K562 (cell line): ENCODE measurements at regions not wholly inside any gene's neighbourhood (a gene's known extent, or its start where the extent isn't known, plus 50 kb on each side); places are given as distances from the start of the nearest gene placed in this dataset.

Experiments
- ATAC-seq: fragments of 200-7000 bp; cut with Tn5 transposase; 3 replicates; pipeline ENCODE4 v1.9.1; 2020; ENCODE audit warnings: moderate library complexity
- BruUV-seq: library from RNA; stranded (reverse); fragments of 400-500 nt; replicated peaks from 2 replicates; lab custom pipeline; 2021; lab: Mats Ljungman, UMichigan
- CTCF ChIA-PET: fragments of 300-600 bp; formaldehyde crosslinking; extraction: SDS; loops from one replicate; lab custom pipeline; 2021; ENCODE audit warnings: low intra/inter-chr PET ratio; lab: Yijun Ruan, JAX
- POLR2A ChIA-PET: fragments of 300-600, 350-650 bp; sonication (Branson Sonifier 250); formaldehyde crosslinking; extraction: SDS; loops from one replicate; lab custom pipeline; 2021; ENCODE audit warnings: antibody characterized with exemption, inconsistent platforms; lab: Yijun Ruan, JAX
- DNase-seq, 4 experiments: peaks; one replicate each; pipeline versions ENCODE4 v3.0.0 to v3.0.0-alpha.2; 2011 to 2018; ENCODE audit warnings: low spot score in 3 of 4, mixed read lengths in 3 of 4; ENCODE audit errors: extremely low read depth in 1 of 4
- FAIRE-seq: peaks from 2 replicates; lab custom pipeline; 2011; peaks lifted over from hg19 to GRCh38; lab: Jason Lieb, UNC
- H2AFZ ChIP-seq: 2 replicates; pipeline ENCODE4 v1.6.0; 2011; ENCODE audit warnings: low read depth, low read length, control low read depth, inconsistent platforms
- H3K27ac ChIP-seq: fragments of 200-600 bp; 3 replicates; pipeline ENCODE4 v1.8.0; 2011; ENCODE audit warnings: low read depth, mild to moderate bottlenecking, control low read depth, inconsistent platforms, low read length, moderate library complexity, mixed read lengths; ENCODE audit errors: extremely low read depth
- H3K27me3 ChIP-seq, 2 experiments: fragments of 300-600 bp in 1 of 2; 2 replicates in 1 of 2; 3 replicates in 1 of 2; pipeline versions ENCODE4 v1.6.0 to v1.8.0; 2011; ENCODE audit warnings: inconsistent platforms in 2 of 2, low read length in 2 of 2, mild to moderate bottlenecking in 1 of 2, mixed read lengths in 1 of 2, moderate library complexity in 1 of 2; ENCODE audit not compliant: control insufficient read depth in 2 of 2, insufficient read depth in 2 of 2
- H3K36me3 ChIP-seq: fragments of 300-600 bp; 3 replicates; pipeline ENCODE4 v1.8.0; 2011; ENCODE audit warnings: mild to moderate bottlenecking, low read length, inconsistent platforms; ENCODE audit not compliant: control insufficient read depth, insufficient read depth
- H3K4me1 ChIP-seq, 2 experiments: fragments of 200-600 bp in 1 of 2; replicated peaks in 1 of 2; 2 replicates in 1 of 2; 3 replicates in 1 of 2; pipeline versions ENCODE4 v1.5.1 to v1.8.0; 2011; ENCODE audit warnings: inconsistent platforms in 2 of 2, low read length in 2 of 2, mild to moderate bottlenecking in 1 of 2, mixed read lengths in 1 of 2, moderate library complexity in 1 of 2; ENCODE audit not compliant: control insufficient read depth in 2 of 2, insufficient read depth in 2 of 2
- H3K4me2 ChIP-seq: 2 replicates; pipeline ENCODE4 v1.6.1; 2011; ENCODE audit warnings: low read length, control low read depth, inconsistent platforms, mixed read lengths; ENCODE audit not compliant: insufficient read depth
- H3K4me3 ChIP-seq: fragments of 200-600 bp; sonication (generic), shearing (Covaris generic); 2 replicates; pipeline ENCODE4 v1.5.1; 2016; ENCODE audit warnings: control low read depth, inconsistent platforms
- H3K79me2 ChIP-seq: fragments of 200-600 bp; 3 replicates; pipeline ENCODE4 v1.8.0; 2011; ENCODE audit warnings: low read length, inconsistent platforms; ENCODE audit not compliant: control insufficient read depth, insufficient read depth
- H3K9ac ChIP-seq, 2 experiments: 2 replicates each; pipeline versions ENCODE4 v1.6.0 to v1.6.1; 2011; ENCODE audit warnings: low read depth in 2 of 2, low read length in 2 of 2, control low read depth in 1 of 2, inconsistent platforms in 1 of 2, mild to moderate bottlenecking in 1 of 2, mixed read lengths in 1 of 2; ENCODE audit not compliant: insufficient read depth in 1 of 2
- H3K9me1 ChIP-seq: one replicate; pipeline ENCODE4 v1.6.0; 2011; ENCODE audit warnings: inconsistent platforms, mild to moderate bottlenecking, low read length, moderate library complexity; ENCODE audit not compliant: control insufficient read depth, insufficient read depth
- H3K9me3 ChIP-seq: replicated peaks from 2 replicates; pipeline ENCODE4 v1.5.1; 2011; ENCODE audit warnings: low read depth, low read length, inconsistent platforms; ENCODE audit not compliant: control insufficient read depth, insufficient read depth
- H4K20me1 ChIP-seq: replicated peaks from 2 replicates; pipeline ENCODE4 v1.6.1; 2011; ENCODE audit warnings: low read length, inconsistent platforms, mixed read lengths; ENCODE audit not compliant: control insufficient read depth, insufficient read depth
- SRF ChIP-seq, 2 experiments: fragments of 250-450, 450-650 bp in 1 of 2; sonication (Bioruptor Pico) in 1 of 2; sonication (generic) in 1 of 2; formaldehyde crosslinking; IDR thresholded peaks; 2 replicates each; pipeline versions ENCODE4 v1.5.0 to v1.5.1; 2020 to 2022; ENCODE audit warnings: mild to moderate bottlenecking in 1 of 2, missing genetic modification reagents in 1 of 2
- WGBS: fragments of 100-300 bp; shearing (Covaris generic); methylation state at CpG from one replicate; pipeline ENCODE4 v1.1.6; 2016; ENCODE audit warnings: low coverage, mixed read lengths; ENCODE audit not compliant: insufficient coverage; ENCODE audit errors: missing lambda C conversion rate; 5-methylcytosine and 5-hydroxymethylcytosine counted together
- in situ Hi-C: fragments of 300-500 bp; cut with MboI; formaldehyde crosslinking; loops from 4 replicates; pipeline ENCODE4 v1.15.0; 2018; ENCODE audit warnings: inconsistent platforms, mixed read lengths
- intact Hi-C: fragments of 100-400 bp; cut with micrococcal nuclease; formaldehyde crosslinking; loops from 2 replicates; pipeline ENCODE4 v1.14.2; 2022
- TF ChIP-seq, protein P1 (sequence below), 3 experiments: IDR thresholded peaks in 2 of 3; conservative IDR thresholded peaks in 1 of 3; 2 replicates each; pipeline ENCODE4 v1.5.1; 2011 to 2012; ENCODE audit warnings: low read length in 3 of 3, mild to moderate bottlenecking in 3 of 3, control low read depth in 2 of 3, improper control_type of control experiment in 1 of 3, inconsistent platforms in 1 of 3, low read depth in 1 of 3, mixed read lengths in 1 of 3, moderate library complexity in 1 of 3; ENCODE audit not compliant: insufficient read depth in 2 of 3

DNA sequence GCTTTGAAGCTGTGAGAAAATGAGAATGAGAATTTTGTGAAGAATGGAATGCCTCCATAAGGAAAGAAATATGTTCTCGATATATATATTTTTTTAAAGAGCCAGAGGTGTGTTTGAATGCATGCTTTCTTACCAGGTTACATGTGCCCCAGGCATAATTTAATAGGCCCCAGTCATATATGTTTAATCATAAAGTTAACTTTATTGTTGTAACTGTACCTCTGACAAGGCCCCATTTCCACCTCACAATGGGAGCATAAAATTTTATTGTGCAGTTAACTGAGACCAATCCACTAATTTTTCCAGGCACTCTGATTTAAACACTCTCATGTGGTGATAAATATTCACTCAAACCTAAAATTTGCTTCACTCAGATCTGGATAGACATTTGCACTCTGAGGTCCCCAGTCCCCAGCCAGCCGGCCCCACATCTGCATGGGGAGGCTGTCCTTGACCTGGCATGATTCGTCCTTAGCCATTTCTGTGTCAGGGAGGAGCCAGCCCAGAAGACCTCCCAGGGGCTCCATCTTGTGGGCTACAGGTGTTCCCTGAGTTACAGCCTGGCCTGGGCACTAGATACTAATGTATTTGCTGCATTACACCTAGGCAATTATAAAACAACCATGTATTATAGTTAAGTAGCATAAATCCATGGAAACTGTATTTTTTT lies 245.8 kb downstream of the MTRR start:
- intact Hi-C loops = no loop called here
- no peak overlapping the region for H2AFZ ChIP-seq
- H3K79me2 ChIP-seq = no peaks in the 10 kb centered on the region
- no peaks in the 10 kb centered on the region for H3K36me3 ChIP-seq
- DNase-seq = no peak
- POLR2A ChIA-PET = interaction anchor here (1.0 kb wide), 1 partner anchor 11 kb away, joined by 3 read pairs; no protein-coding TSS in a partner anchor
- no peaks in the 10 kb centered on the region for H4K20me1 ChIP-seq
- TF ChIP-seq SRF (CRISPR knock-in tag; IDR thresholded peaks at IDR 0.05) = no peak
- TF ChIP-seq, protein P1, sequence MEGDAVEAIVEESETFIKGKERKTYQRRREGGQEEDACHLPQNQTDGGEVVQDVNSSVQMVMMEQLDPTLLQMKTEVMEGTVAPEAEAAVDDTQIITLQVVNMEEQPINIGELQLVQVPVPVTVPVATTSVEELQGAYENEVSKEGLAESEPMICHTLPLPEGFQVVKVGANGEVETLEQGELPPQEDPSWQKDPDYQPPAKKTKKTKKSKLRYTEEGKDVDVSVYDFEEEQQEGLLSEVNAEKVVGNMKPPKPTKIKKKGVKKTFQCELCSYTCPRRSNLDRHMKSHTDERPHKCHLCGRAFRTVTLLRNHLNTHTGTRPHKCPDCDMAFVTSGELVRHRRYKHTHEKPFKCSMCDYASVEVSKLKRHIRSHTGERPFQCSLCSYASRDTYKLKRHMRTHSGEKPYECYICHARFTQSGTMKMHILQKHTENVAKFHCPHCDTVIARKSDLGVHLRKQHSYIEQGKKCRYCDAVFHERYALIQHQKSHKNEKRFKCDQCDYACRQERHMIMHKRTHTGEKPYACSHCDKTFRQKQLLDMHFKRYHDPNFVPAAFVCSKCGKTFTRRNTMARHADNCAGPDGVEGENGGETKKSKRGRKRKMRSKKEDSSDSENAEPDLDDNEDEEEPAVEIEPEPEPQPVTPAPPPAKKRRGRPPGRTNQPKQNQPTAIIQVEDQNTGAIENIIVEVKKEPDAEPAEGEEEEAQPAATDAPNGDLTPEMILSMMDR (IDR thresholded peaks at IDR 0.05 in 2 of 3, conservative IDR thresholded peaks at IDR 0.05 in 1 of 3; ENCODE audit: insufficient read depth in 2 of 3, low read depth in 1 of 3, low read length in 3 of 3) = peak in 1 of 3 experiments; percentile 6; a peak in 1 of 6 replicates
- TF ChIP-seq, all 486 proteins: peak for 1
- Histone ChIP-seq H3K9me1 (no peaks in the 10 kb centered on the region), H3K4me2 (no peak overlapping the region), H3K4me3 (no peak overlapping the region), H3K27ac (no peak overlapping the region), H3K9me3 (no peaks in the 10 kb centered on the region), H3K4me1 (no peaks in the 10 kb centered on the region), H3K27me3 (no peaks in the 10 kb centered on the region; a peak in 1 of 5 replicates), H3K9ac (no peak overlapping the region)
- ATAC-seq (peak; percentile 51; the same call in 2 of the 3 replicates), FAIRE-seq (no peak)
- WGBS = 2% methylated on average over 3 of the region's 3 CpGs
- in situ Hi-C loops = no loop called here
- CTCF ChIA-PET = no interaction called here
- no TSS peak for BruUV-seq
